GM23248 (cell line): ENCODE measurements at regions not wholly inside any gene's neighbourhood (a gene's known extent, or its start where the extent isn't known, plus 50 kb on each side); places are given as distances from the start of the nearest gene placed in this dataset.

Experiments
- DNase-seq: peaks from one replicate; pipeline ENCODE4 v3.0.0-alpha.2; 2015
- H2AFZ ChIP-seq: fragments of 200-600 bp; sonication (generic); 2 replicates; pipeline ENCODE4 v1.6.1; 2016; ENCODE audit warnings: antibody characterized with exemption
- H3F3A ChIP-seq: fragments of 200-600 bp; sonication (generic); 2 replicates; pipeline ENCODE4 v1.6.1; 2016; ENCODE audit warnings: mild to moderate bottlenecking, antibody characterized with exemption, mixed run types; ENCODE audit not compliant: insufficient read depth
- H3K27ac ChIP-seq: fragments of 200-600 bp; sonication (generic); 2 replicates; pipeline ENCODE4 v1.5.1; 2016; ENCODE audit warnings: mild to moderate bottlenecking
- H3K27me3 ChIP-seq: fragments of 200-600 bp; sonication (generic); replicated peaks from 2 replicates; pipeline ENCODE4 v1.6.1; 2016; ENCODE audit warnings: mild to moderate bottlenecking; ENCODE audit not compliant: insufficient read depth
- H3K36me3 ChIP-seq: fragments of 200-600 bp; sonication (generic); 2 replicates; pipeline ENCODE4 v1.6.1; 2016; ENCODE audit warnings: low read depth, mild to moderate bottlenecking
- H3K4me1 ChIP-seq: fragments of 200-600 bp; sonication (generic); 2 replicates; pipeline ENCODE4 v1.6.1; 2016; ENCODE audit warnings: mild to moderate bottlenecking; ENCODE audit not compliant: insufficient read depth
- H3K4me2 ChIP-seq: fragments of 200-600 bp; sonication (generic); one replicate; pipeline ENCODE4 v1.6.1; 2016; ENCODE audit warnings: mild to moderate bottlenecking; ENCODE audit not compliant: unreplicated experiment
- H3K4me3 ChIP-seq: fragments of 200-600 bp; sonication (generic); 2 replicates; pipeline ENCODE4 v1.5.1; 2016; ENCODE audit warnings: mild to moderate bottlenecking
- H3K79me2 ChIP-seq: fragments of 200-600 bp; sonication (generic); 2 replicates; pipeline ENCODE4 v1.6.1; 2016; ENCODE audit warnings: mild to moderate bottlenecking; ENCODE audit not compliant: insufficient read depth
- H3K9ac ChIP-seq: fragments of 200-600 bp; sonication (generic); 2 replicates; pipeline ENCODE4 v1.6.1; 2016; ENCODE audit warnings: mild to moderate bottlenecking
- H3K9me2 ChIP-seq: fragments of 200-600 bp; sonication (generic); 2 replicates; pipeline ENCODE4 v1.6.1; 2016; ENCODE audit warnings: mixed run types, mild to moderate bottlenecking, moderate library complexity; ENCODE audit not compliant: insufficient read depth
- H3K9me3 ChIP-seq: fragments of 200-600 bp; sonication (generic); one replicate; pipeline ENCODE4 v1.6.1; 2017; ENCODE audit warnings: low read depth
- H4K20me1 ChIP-seq: fragments of 200-600 bp; sonication (generic); 2 replicates; pipeline ENCODE4 v1.6.0; 2016; ENCODE audit not compliant: insufficient read depth
- EZH2 ChIP-seq: fragments of 200-600 bp; sonication (generic); IDR thresholded peaks from 2 replicates; pipeline ENCODE4 v1.6.1; 2018; ENCODE audit warnings: antibody characterized with exemption, mild to moderate bottlenecking; ENCODE audit not compliant: insufficient read depth, poor library complexity, severe bottlenecking
- EZH2phosphoT487 ChIP-seq: fragments of 200-600 bp; sonication (generic); IDR thresholded peaks from 2 replicates; pipeline ENCODE4 v1.6.1; 2018; ENCODE audit warnings: antibody characterized with exemption, moderate library complexity, mild to moderate bottlenecking, low read depth; ENCODE audit not compliant: insufficient read depth
- WGBS, 2 experiments: methylation state at CpG; one replicate each; pipeline ENCODE4 v1.1.6; 2015 to 2017; ENCODE audit warnings: low lambda C conversion rate in 2 of 2, low coverage in 1 of 2; ENCODE audit errors: missing lambda C conversion rate in 2 of 2; 5-methylcytosine and 5-hydroxymethylcytosine counted together
- in situ Hi-C: fragments of 300-500 bp; cut with MboI; formaldehyde crosslinking; loops from 2 replicates; pipeline ENCODE4 v1.15.0; 2020

DNA sequence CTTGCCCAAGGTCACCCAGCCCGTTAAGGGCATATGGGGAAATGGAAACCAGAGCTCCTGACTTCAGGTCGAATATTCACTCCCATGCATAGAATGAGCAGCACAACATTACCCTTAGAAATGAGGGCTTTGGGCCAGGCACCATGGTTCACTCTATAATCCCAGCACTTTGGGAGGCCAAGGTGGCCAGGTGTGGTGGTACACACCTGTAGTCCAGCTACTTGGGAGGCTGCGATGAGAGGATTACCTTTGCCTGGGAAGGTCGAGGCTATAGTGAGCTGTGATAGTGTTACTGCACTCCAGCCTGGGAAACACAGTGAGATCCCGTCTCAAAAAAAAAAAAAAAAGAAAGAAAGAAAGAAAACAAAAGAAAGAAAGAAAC lies 341.0 kb upstream of the TMPO start:
- Histone ChIP-seq H3K4me3 (no peak overlapping the region), H3K36me3 (no peaks in the 10 kb centered on the region), H4K20me1 (no peaks in the 10 kb centered on the region), H3K9me2 (no peaks in the 10 kb centered on the region), H3K9me3 (no peaks in the 10 kb centered on the region), H3K27me3 (no peaks in the 10 kb centered on the region), H3K4me2 (no peak overlapping the region), H3F3A (no peaks in the 10 kb centered on the region), H2AFZ (no peak overlapping the region), H3K9ac (no peak overlapping the region), H3K79me2 (no peaks in the 10 kb centered on the region), H3K27ac (no peak overlapping the region), H3K4me1 (no peaks in the 10 kb centered on the region)
- no peak for DNase-seq
- TF ChIP-seq EZH2phosphoT487 (no peak), EZH2 (no peak)
- in situ Hi-C loops, result no loop called here
- WGBS, 2 experiments, result 14 to 17% methylated on average over 5 of the region's 5 CpGs

DNA sequence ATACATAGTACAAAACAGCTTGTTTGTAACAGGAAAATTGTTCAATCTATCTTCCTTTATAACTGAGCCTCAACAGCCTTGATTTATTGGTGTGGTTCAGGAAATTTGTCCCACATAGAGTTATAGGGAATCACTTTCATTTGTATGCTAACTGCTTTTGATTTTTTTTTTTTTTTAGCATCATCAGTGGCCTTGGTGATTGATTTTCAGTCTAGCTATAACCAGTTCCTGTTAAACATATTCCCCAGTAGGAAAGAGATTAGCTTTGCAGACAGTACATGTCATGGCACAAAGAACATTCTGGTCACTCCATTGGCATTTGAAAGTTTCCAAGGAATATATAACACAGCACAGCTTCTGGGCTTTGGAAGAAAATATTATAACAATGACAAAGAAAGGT lies 337.3 kb upstream of the TMPO start:
- Histone ChIP-seq H3K9me2 (no peaks in the 10 kb centered on the region), H3K4me1 (no peaks in the 10 kb centered on the region), H3K36me3 (no peaks in the 10 kb centered on the region), H3K27ac (no peak overlapping the region), H3K9ac (no peak overlapping the region), H3K4me3 (no peak overlapping the region), H4K20me1 (no peaks in the 10 kb centered on the region), H3K27me3 (no peaks in the 10 kb centered on the region), H3F3A (no peaks in the 10 kb centered on the region), H2AFZ (no peak overlapping the region), H3K79me2 (no peaks in the 10 kb centered on the region), H3K4me2 (no peak overlapping the region), H3K9me3 (no peaks in the 10 kb centered on the region)
- TF ChIP-seq EZH2phosphoT487 (no peak), EZH2 (no peak)
- in situ Hi-C loops, result no loop called here
- DNase-seq, result no peak

DNA sequence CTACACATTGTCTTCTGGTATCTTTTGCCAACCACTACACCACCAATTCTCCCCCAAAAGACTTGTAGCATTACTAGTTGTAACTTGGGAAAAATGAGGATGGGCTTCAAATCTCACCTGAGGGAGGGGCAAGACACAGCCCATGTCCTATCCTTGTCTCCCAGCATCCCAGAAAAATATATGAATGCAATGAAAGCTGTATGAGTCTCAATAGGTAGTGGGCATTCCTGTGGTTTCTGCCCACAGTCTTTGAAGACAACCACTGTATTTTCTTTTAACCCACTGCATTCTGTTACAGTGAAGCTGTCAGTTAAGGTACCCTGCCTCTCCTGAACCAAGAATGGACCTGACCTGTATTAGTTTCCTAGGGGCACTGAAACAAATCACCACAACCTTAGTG lies 336.2 kb upstream of the TMPO start:
- DNase-seq, result no peak
- no peak overlapping the region for H3K9ac ChIP-seq
- in situ Hi-C loops, result no loop called here

DNA sequence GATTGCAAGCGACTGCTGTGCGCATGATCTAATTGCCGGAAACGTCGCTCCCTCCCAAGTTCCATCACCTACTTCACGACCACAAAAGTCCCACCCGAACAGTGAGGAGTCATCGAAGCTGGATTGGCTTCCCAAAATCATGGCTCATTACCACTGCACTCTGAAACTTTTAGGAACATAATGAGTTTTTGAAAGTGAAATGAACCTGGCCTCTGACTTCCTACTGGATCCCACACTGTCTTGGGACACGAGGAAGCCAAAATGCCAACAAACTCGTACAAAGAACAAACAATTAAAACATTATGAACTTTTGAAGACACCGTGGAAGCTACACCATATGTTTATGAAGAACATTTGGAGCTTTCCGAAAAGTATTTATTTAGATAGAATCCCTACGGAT lies 334.8 kb upstream of the TMPO start:
- Histone ChIP-seq H3F3A (no peaks in the 10 kb centered on the region), H3K4me1 (no peaks in the 10 kb centered on the region), H4K20me1 (no peaks in the 10 kb centered on the region), H3K27ac (no peak overlapping the region), H3K79me2 (no peaks in the 10 kb centered on the region), H3K4me3 (no peak overlapping the region), H3K9me3 (no peaks in the 10 kb centered on the region), H3K4me2 (no peak overlapping the region), H2AFZ (no peak overlapping the region), H3K9ac (no peak overlapping the region), H3K27me3 (no peaks in the 10 kb centered on the region), H3K9me2 (no peaks in the 10 kb centered on the region), H3K36me3 (no peaks in the 10 kb centered on the region)
- no peak for TF ChIP-seq EZH2phosphoT487
- no peak for TF ChIP-seq EZH2
- no peak for DNase-seq
- WGBS, 2 experiments, result 28% methylated on average over 13 of the region's 13 CpGs
- in situ Hi-C loops, result no loop called here

More for the DNA sequence above, 336.2 kb upstream of the TMPO start:
- no peaks in the 10 kb centered on the region for H4K20me1 ChIP-seq
- no peaks in the 10 kb centered on the region for H3K9me2 ChIP-seq
- no peaks in the 10 kb centered on the region for H3K36me3 ChIP-seq
- H3K27me3 ChIP-seq, result no peaks in the 10 kb centered on the region
- H3K4me1 ChIP-seq, result no peaks in the 10 kb centered on the region
- H3K79me2 ChIP-seq, result no peaks in the 10 kb centered on the region
- TF ChIP-seq EZH2phosphoT487 (no peak), EZH2 (no peak)
- H3K4me2 ChIP-seq, result no peak overlapping the region
- no peaks in the 10 kb centered on the region for H3F3A ChIP-seq
- H3K4me3 ChIP-seq, result no peak overlapping the region
- H3K9me3 ChIP-seq, result no peaks in the 10 kb centered on the region
- H3K27ac ChIP-seq, result no peak overlapping the region
- H2AFZ ChIP-seq, result no peak overlapping the region

DNA sequence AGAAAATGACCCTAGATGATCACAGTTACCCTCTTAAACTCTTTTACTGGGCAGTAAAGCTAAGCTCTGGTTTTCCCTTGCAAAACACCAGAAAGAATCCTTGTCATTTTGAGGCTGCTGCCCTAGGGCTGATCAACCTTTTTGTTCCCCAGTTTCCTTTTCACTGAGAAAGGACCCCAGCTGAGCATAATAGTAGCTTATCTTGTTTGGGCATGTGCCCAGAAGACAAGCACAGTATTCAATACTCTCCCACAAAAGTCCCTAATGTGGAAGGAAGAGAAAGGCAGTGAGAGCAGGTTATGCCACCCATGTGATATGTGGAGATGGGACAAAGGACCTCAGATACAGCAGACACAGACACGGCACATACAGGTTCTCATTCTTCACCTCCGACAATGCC lies 332.6 kb upstream of the TMPO start:
- H3K4me1 ChIP-seq, result no peaks in the 10 kb centered on the region
- H2AFZ ChIP-seq, result no peak overlapping the region
- H3F3A ChIP-seq, result no peaks in the 10 kb centered on the region
- no peaks in the 10 kb centered on the region for H3K9me3 ChIP-seq
- no peaks in the 10 kb centered on the region for H4K20me1 ChIP-seq
- no peaks in the 10 kb centered on the region for H3K36me3 ChIP-seq
- no peak overlapping the region for H3K27ac ChIP-seq
- no peak overlapping the region for H3K9ac ChIP-seq
- WGBS, 2 experiments, result 45 to 57% methylated on average over 2 of the region's 2 CpGs
- TF ChIP-seq EZH2phosphoT487, result no peak
- no peak for TF ChIP-seq EZH2
- H3K4me2 ChIP-seq, result no peak overlapping the region
- no peaks in the 10 kb centered on the region for H3K79me2 ChIP-seq
- no peaks in the 10 kb centered on the region for H3K27me3 ChIP-seq
- no peak for DNase-seq
- H3K9me2 ChIP-seq, result no peaks in the 10 kb centered on the region
- H3K4me3 ChIP-seq, result no peak overlapping the region
- in situ Hi-C loops, result no loop called here
